Type B pancreatic cell (in vitro differentiated cells): ENCODE measurements at regions not wholly inside any gene's neighbourhood (a gene's known extent, or its start where the extent isn't known, plus 50 kb on each side); places are given as distances from the start of the nearest gene placed in this dataset.
A peak's percentile ranks its signal among the peaks of the same experiment; 100 is the strongest.
"Not testable (repeated sequence)": the region's sequence is repeated elsewhere in the genome, so short reads cannot be mapped to it uniquely, and the experiment has no call there.

Experiments
- DNase-seq: peaks from one replicate; pipeline ENCODE4 v3.0.0; 2021; ENCODE audit warnings: mixed read lengths; ENCODE audit not compliant: unreplicated experiment; ENCODE audit errors: extremely low spot score
- H3K27ac Mint-ChIP-seq: 2 replicates; pipeline ENCODE4 v1.8.0; 2021; ENCODE audit warnings: mild to moderate bottlenecking, mixed read lengths
- H3K27me3 Mint-ChIP-seq: 2 replicates; pipeline ENCODE4 v1.8.0; 2021; ENCODE audit warnings: mixed read lengths
- H3K36me3 Mint-ChIP-seq: 2 replicates; pipeline ENCODE4 v1.8.0; 2021; ENCODE audit warnings: mixed read lengths
- H3K4me1 Mint-ChIP-seq: one replicate; pipeline ENCODE4 v1.8.0; 2021; ENCODE audit warnings: mixed read lengths; ENCODE audit not compliant: unreplicated experiment
- H3K4me3 Mint-ChIP-seq: 2 replicates; pipeline ENCODE4 v1.8.0; 2021; ENCODE audit warnings: mild to moderate bottlenecking, mixed read lengths
- H3K9me3 Mint-ChIP-seq: 2 replicates; pipeline ENCODE4 v1.8.0; 2021; ENCODE audit warnings: mixed read lengths
- CTCF ChIP-seq: fragments of 200-600 bp; sonication (generic); conservative IDR thresholded peaks from 2 replicates; pipeline ENCODE4 v1.5.0; 2021; ENCODE audit warnings: antibody characterized with exemption, mild to moderate bottlenecking

- no peak for TF ChIP-seq CTCF
- Mint-ChIP-seq H3K27ac (no peak overlapping the region), H3K36me3 (peaks cover 4% of the 10 kb centered on the region), H3K9me3 (peaks cover 23% of the 10 kb centered on the region), H3K4me3 (no peak overlapping the region), H3K4me1 (no peaks in the 10 kb centered on the region), H3K27me3 (peaks cover 3% of the 10 kb centered on the region)
- DNase-seq, result peak; percentile 4
Observed at GRCh38 chr10:8163824-8164223, 109.3 kb downstream of the GATA3 start.

- not testable (repeated sequence) for H3K27ac Mint-ChIP-seq, DNase-seq, H3K27me3 Mint-ChIP-seq, H3K4me1 Mint-ChIP-seq, H3K4me3 Mint-ChIP-seq, H3K36me3 Mint-ChIP-seq
- H3K9me3 Mint-ChIP-seq, result peaks cover 20% of the 10 kb centered on the region
Observed at GRCh38 chr10:8164640-8165039, 110.2 kb downstream of the GATA3 start.

GRCh38 chr10:8168836-8169235 is 114.3 kb downstream of the GATA3 start:
- Mint-ChIP-seq H3K9me3 (peaks cover 17% of the 10 kb centered on the region), H3K4me3 (no peak overlapping the region), H3K36me3 (peaks cover 4% of the 10 kb centered on the region), H3K4me1 (no peaks in the 10 kb centered on the region), H3K27me3 (no peaks in the 10 kb centered on the region), H3K27ac (no peak overlapping the region)
- no peak for TF ChIP-seq CTCF
- no peak for DNase-seq

GRCh38 chr10:8171008-8171407 is 116.5 kb downstream of the GATA3 start:
- Mint-ChIP-seq H3K9me3 (peaks cover 19% of the 10 kb centered on the region), H3K27ac (no peak overlapping the region), H3K4me3 (no peak overlapping the region), H3K4me1 (peaks cover 9% of the 10 kb centered on the region), H3K36me3 (peaks cover 4% of the 10 kb centered on the region), H3K27me3 (no peaks in the 10 kb centered on the region)
- TF ChIP-seq CTCF, result no peak
- DNase-seq, result no peak

- Mint-ChIP-seq H3K27ac (no peak overlapping the region), H3K36me3 (peaks cover 4% of the 10 kb centered on the region), H3K4me3 (no peak overlapping the region), H3K9me3 (peaks cover 18% of the 10 kb centered on the region), H3K27me3 (peaks cover 1% of the 10 kb centered on the region), H3K4me1 (peaks cover 9% of the 10 kb centered on the region)
- no peak for TF ChIP-seq CTCF
- DNase-seq, result no peak
Observed at GRCh38 chr10:8172604-8173003, 118.1 kb downstream of the GATA3 start.

GRCh38 chr10:8173243-8173865 is 118.9 kb downstream of the GATA3 start:
- no peak for TF ChIP-seq CTCF
- H3K9me3 Mint-ChIP-seq, result peaks cover 18% of the 10 kb centered on the region
- peaks cover 9% of the 10 kb centered on the region for H3K4me1 Mint-ChIP-seq
- H3K36me3 Mint-ChIP-seq, result peaks cover 4% of the 10 kb centered on the region
- no peak for DNase-seq
- peaks cover 3% of the 10 kb centered on the region for H3K27me3 Mint-ChIP-seq
- H3K4me3 Mint-ChIP-seq, result no peak overlapping the region
- no peak overlapping the region for H3K27ac Mint-ChIP-seq
